ENCODE measurements at regions not wholly inside any gene's neighbourhood (a gene's known extent, or its start where the extent isn't known, plus 50 kb on each side); places are given as distances from the start of the nearest gene placed in this dataset.

DNA sequence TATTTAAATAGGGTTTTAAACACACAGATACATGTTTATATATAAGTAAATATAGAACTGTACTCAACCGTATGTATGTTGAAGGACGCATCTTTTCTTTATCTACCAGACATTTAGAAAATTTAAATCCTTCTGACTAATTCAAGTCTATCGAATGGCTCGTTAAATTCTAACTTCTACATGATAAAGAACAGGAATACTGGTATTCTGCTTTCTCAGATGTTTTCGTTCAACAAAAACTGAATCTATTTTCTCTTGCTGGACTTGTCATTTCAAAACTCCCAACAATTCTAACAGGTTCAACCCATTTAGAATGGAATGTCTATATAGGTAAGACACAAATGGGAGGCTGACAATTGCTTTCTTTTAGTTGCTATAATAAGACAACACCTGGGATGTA is 978.3 kb upstream of the ADGRL3 start:
- DNase-seq, result no peak

DNA sequence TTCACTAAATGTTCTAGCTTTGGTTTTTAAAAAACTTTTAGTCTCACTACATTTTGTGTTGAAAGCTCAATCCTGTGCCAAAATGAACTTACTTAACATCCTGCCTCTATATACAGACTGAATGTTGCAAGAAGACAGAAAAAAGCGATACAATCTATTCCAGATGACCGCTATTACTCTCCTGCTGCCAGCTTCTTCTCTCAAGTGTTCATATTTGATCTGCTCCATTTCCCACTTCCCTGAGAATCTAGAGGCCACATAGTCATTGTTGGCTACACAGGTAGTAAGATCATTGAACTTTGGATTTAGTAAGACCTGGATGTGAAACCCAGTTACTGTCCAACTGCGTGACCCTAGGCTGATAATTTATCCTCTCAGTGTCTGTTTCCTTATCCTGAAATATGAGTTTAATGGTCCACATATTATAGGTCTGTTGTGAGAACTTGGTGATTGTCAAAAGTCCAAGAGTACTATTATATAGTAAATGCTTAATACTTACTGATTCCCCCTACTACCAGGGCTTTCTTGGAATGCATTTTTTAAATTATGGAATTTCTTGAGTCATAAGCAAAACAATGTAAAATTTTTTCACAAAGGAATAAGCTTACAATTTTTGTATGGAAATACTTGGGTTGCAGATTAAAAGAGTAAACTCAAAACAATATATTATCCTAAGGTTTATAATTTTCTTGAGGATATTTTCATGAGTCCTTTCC is 976.8 kb upstream of the ADGRL3 start:
- no peak for DNase-seq

DNA sequence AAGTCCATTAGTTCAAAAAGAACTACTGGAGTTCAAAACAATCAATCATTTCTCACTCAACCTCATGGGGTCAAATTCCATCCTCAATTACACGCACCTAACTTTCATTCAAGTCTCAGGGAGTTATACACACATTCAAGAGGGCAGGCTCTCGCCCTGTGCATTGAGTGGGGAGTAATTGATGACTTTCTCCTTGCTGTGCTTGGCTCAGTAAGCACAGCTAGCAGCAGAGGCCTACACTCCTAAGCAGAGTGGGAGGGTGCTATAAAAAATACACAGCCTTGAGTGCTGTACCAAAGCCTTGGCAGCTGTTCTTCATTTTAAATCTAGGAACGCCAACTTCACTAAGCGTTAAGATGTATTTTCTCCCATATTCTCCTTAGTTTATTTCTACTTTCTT is 958.3 kb upstream of the ADGRL3 start:
- no peak for DNase-seq

DNA sequence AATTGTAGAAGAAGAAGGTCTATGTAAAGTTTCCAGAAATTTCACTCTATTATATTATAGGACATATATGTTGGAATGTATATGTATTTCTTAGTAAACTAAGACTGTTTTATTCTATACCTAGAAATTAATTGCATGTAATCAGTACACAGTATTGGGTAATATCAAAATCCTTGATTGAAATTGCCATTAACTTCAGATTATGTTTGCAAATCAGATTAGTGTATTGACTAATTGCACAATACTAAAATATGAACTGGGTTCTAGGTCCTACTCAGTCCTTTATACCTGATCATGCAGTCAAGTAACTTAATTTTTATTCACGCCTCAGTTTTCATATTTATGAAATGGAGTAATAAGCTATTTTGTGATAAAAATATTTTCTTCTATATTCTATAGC is 950.3 kb upstream of the ADGRL3 start:
- DNase-seq, result no peak

DNA sequence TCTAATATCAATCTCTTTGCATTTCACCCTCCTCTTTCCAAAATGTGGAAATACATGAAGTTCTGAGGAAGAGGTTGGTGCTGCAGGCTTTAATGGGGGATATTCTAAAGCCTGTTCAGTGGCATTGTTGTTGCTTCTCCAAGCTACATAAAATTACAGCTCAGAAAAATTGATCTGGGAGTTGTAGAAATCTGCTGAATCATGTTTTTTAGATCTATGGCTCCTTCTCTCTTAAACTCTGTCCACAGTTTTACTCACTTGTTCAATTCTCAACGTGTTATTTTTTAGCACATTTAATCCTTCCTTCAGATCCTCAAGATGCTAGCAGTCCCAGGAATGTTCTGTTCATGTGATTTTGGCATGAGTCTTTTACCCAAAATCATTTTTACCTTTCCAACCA is 949.5 kb upstream of the ADGRL3 start:
- DNase-seq, result no peak

DNA sequence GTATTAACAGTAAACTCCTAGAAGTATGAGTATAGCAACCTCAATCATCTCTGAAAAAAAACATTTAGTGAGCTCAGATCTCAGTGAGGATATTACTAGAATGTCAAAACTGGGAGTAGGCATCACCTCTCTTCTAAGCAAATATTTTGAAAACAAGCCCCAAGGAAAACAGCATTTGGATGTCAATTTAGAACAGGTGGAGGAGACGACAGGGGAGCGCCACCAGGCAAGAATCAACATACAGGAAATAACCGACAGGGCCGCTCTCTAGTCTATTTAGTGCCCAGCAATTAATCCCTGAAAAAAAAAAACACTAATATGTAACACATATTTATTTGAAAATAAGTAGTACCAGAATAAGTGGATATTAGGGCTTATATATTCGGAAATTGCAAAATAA is 940.3 kb upstream of the ADGRL3 start:
- no peak for DNase-seq

GRCh38 chr4:60266505-60266904 is 933.6 kb upstream of the ADGRL3 start:
- no peak for DNase-seq

- DNase-seq, result no peak
Measured at GRCh38 chr4:60296386-60296785, 903.7 kb upstream of the ADGRL3 start.

GRCh38 chr4:60313611-60314178 is 886.4 kb upstream of the ADGRL3 start:
- DNase-seq, result no peak

DNA sequence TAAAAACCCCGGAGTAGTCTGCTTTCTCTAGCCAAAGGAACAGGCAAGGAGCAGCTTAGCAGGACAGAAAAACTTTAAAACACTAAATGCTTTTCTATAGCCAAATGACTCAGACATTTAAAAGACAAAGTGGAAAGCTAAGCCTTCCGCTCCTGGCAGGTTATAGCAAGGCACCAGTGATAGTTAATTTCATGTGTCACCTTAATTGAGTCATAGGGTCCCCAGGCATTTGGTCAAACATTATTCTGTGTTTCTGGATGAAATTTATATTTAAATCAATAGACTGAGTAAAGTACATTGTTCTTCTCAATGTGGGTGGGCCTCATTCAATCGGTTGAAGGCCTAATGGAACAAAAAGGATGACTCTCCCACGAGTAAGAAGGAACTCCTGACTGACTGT is 885.7 kb upstream of the ADGRL3 start:
- DNase-seq, result no peak

DNA sequence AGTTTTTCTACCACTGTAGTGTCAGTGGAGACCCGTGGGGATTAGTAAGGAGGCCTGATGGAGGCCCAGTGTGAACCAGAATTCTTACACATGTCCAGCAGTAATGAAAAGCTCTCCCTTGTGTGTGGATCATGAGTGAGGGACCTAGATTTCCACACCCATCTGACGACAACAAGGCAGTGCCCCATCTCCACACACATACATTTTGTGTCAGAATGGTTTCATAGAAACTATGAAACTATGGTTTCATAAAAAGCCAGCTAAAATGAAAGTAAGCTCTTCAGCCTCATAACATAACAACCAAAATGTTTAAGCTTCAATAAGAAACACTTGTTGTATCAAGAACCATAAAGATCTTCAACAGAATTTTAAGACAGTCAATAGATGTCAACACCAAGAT is 884.5 kb upstream of the ADGRL3 start:
- DNase-seq, result no peak

- DNase-seq, result no peak
Measured at GRCh38 chr4:60326735-60327134, 873.4 kb upstream of the ADGRL3 start.

DNA sequence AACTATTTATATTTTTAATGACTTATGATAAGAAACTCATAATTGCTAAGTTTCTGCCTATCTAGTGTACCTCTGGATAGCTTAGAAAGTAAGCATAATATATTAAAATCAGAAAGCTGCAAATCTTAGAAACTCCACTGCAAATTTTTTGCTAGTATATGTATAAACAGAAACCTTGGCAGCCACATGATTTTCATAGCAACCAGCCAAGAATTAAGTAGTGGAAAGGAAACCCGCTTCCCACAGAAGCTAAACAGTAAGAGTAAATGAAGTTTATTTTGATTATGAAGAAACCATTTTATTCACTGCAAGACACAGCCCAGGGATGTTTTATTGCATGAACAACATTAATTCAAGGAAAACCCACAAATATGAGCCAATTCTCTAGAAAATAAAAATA is 872.5 kb upstream of the ADGRL3 start:
- no peak for DNase-seq

- DNase-seq, result no peak
Measured at GRCh38 chr4:60344908-60345307, 855.2 kb upstream of the ADGRL3 start.

DNA sequence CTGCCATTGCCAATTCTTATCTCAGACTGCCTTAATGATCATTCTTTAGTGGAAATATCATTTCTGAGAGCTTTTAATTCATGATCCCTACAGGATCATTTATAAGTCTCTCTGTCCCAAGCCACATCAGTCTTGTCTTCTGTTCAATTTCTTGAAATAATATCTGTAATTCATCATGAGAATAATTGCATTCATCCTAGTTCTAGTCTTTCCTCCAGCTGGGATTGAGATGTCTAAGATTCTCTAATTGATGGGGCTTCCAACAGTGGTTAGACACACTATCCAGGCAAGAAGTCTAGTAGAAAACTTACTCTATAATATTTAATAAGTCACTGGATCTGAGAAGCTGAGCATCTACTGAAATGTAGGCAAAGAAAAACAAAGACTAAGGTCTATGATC is 854.7 kb upstream of the ADGRL3 start:
- no peak for DNase-seq

DNA sequence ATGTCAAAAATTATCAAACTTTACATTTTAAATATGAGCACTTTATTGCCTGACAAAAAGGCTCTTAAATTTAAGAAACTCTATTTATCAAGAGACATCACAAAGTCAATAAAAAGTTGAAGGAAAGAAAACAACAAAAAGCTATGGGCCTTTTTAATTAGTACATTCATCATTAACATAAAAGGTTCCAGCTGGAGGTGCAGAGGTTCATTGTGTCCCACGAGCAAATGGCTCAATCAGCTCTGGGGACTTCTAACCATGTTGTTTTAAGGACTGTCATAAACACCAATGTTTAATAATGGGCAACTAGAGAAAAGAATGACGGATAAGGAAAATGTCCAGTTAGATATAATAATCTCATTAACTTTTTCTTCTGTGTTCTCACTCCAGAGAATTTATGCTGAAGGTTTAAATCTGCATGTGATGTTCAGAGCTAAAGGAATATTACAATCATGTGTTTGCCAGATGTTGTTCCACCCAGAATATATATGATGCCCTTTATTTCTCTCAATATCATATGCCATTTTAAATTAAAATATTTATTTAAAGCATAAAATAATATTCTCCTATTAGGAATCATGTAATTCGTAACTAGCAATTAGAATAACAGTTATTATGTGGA is 840.3 kb upstream of the ADGRL3 start:
- DNase-seq, result no peak

GRCh38 chr4:60365176-60365575 is 835.0 kb upstream of the ADGRL3 start:
- no peak for DNase-seq

DNA sequence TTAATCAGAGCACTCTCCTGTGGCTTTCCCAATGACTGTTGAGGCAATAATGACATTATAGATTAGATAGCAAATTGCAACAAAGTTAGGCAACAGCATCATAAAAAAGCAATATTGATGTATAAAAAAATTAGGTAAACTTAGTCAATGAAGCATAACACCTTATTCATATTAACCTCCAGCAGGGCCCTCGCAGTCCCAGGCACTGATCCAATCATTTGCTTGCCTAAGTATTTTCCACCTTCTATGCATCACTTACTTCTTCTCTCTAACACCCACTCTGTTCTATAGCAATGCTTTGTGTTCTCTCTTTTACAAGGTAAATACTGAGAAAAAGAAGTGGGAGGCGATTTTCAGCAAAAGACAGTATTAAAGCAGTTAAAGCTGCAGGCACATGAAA is 833.5 kb upstream of the ADGRL3 start:
- no peak for DNase-seq

GRCh38 chr4:60368986-60369385 is 831.1 kb upstream of the ADGRL3 start:
- no peak for DNase-seq

DNA sequence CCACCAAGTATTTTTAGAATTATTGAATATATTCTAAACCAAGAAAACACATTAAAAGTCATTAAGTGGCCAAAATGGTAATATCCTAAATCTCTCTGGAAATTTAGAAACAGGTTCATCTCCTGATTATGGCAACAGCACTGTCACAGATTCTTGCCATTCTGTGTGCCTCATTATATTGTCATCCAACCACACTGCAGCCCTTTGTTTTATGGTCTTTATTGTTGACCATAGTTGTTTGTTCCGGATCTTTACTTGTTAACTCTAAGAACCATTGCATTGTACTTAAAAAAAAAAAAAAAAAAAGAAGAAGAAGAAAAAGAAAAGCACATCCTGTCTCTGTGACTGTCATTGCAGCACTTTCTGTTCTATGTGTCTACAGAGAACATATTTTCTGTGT is 822.1 kb upstream of the ADGRL3 start:
- no peak for DNase-seq

DNA sequence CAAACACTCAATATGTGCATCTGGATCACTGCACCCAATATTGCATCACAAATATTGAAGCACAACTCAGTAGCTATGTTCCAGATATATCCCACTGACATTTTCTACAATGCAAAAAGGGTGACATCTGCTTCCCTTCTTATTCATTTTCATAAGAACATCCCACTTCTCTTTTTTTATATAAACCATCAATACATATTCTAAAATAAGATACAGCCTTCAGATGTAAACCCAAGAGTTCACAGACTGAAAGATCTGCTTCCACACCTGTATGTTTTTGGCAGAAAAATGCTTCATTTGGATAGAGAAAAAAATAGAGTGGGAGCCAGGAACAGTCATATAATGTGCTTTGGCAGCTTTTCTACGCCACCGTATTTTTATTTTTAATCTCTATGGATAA is 815.6 kb upstream of the ADGRL3 start:
- no peak for DNase-seq

DNA sequence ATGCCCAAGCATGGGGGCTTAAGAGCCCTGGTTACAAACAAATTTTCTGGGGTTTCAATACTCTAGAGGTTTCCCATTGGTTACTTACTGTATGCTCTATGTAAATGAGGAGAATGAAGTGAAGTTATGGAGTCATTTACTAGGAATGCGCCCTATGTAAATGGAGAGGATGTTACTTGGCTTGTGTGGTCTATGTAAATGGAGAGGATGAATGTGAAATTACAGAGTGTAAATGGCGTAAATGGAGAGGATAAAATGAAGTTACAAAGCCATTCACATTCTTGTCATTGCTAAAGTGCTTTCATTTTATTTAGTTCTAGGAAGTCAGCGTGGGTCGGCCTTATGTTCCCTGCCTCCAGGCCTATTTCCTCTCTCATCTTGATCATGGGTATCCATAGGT is 810.5 kb upstream of the ADGRL3 start:
- no peak for DNase-seq

- DNase-seq, result no peak
Measured at GRCh38 chr4:60396341-60397049, 803.6 kb upstream of the ADGRL3 start.

DNA sequence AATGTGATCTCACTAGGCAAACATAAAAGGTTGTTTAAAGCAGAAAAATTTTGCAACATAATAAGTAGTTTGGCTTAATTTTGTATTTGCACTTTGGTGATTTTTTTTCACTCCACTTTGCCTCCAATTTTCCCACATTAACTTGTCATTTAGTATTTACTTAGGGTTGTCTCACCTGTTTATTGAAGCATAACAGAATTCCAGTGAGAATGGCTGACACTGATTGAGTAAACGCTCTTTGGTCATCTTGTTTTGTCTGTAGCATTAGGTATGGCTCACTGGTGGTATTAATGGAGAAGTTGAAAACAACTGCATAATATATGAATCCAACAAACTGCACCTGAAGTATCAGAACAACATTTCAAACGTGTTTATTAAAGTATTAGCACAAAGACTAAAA is 799.5 kb upstream of the ADGRL3 start:
- no peak for DNase-seq

Measured in NCI-H1105 (cell line).